ENCODE measurements at regions not wholly inside any gene's neighbourhood (a gene's known extent, or its start where the extent isn't known, plus 50 kb on each side); places are given as distances from the start of the nearest gene placed in this dataset.

- intact Hi-C loops (cut with DNase I, micrococcal nuclease): no loop called here
Measured at GRCh38 chr9:26437056-26437711, 455.4 kb downstream of the CAAP1 start.

GRCh38 chr9:26426551-26427131, 466.0 kb downstream of the CAAP1 start:
- H3K9me3 ChIP-seq: no peaks in the 10 kb centered on the region
- no peak overlapping the region for H3K4me3 ChIP-seq
- H3K36me3 ChIP-seq (ENCODE audit: low read depth): no peaks in the 10 kb centered on the region
- ATAC-seq: no peak
- TF ChIP-seq CTCF (IDR thresholded peaks at IDR 0.05): no peak
- no peaks in the 10 kb centered on the region for H3K4me1 ChIP-seq (ENCODE audit: low read depth)
- no peak for DNase-seq
- intact Hi-C loops (cut with DNase I, micrococcal nuclease): no loop called here

More at GRCh38 chr9:26437056-26437711, 455.4 kb downstream of the CAAP1 start:
- no peaks in the 10 kb centered on the region for H3K4me1 ChIP-seq (ENCODE audit: low read depth)
- H3K36me3 ChIP-seq (ENCODE audit: low read depth): no peaks in the 10 kb centered on the region
- no peak overlapping the region for H3K4me3 ChIP-seq
- ATAC-seq (no peak), DNase-seq (no peak)
- no peak for TF ChIP-seq CTCF (IDR thresholded peaks at IDR 0.05)
- H3K9me3 ChIP-seq: no peaks in the 10 kb centered on the region

GRCh38 chr9:26418480-26418879, 474.1 kb downstream of the CAAP1 start:
- H3K36me3 ChIP-seq (ENCODE audit: low read depth): no peaks in the 10 kb centered on the region
- DNase-seq (no peak), ATAC-seq (no peak)
- intact Hi-C loops (cut with DNase I, micrococcal nuclease): no loop called here
- H3K9me3 ChIP-seq: no peaks in the 10 kb centered on the region
- no peak for TF ChIP-seq CTCF (IDR thresholded peaks at IDR 0.05)
- no peak overlapping the region for H3K4me3 ChIP-seq
- H3K4me1 ChIP-seq (ENCODE audit: low read depth): no peaks in the 10 kb centered on the region

GRCh38 chr9:26415528-26415927, 477.1 kb downstream of the CAAP1 start:
- TF ChIP-seq CTCF (IDR thresholded peaks at IDR 0.05): no peak
- ATAC-seq (no peak), DNase-seq (no peak)
- intact Hi-C loops (cut with DNase I, micrococcal nuclease): no loop called here
- H3K9me3 ChIP-seq: no peaks in the 10 kb centered on the region
- H3K4me1 ChIP-seq (ENCODE audit: low read depth): no peaks in the 10 kb centered on the region
- no peaks in the 10 kb centered on the region for H3K36me3 ChIP-seq (ENCODE audit: low read depth)
- no peak overlapping the region for H3K4me3 ChIP-seq

- Histone ChIP-seq H3K36me3 (ENCODE audit: low read depth) (no peaks in the 10 kb centered on the region), H3K4me1 (ENCODE audit: low read depth) (no peaks in the 10 kb centered on the region), H3K9me3 (no peaks in the 10 kb centered on the region), H3K4me3 (no peak overlapping the region)
- TF ChIP-seq CTCF (IDR thresholded peaks at IDR 0.05): no peak
- no peak for DNase-seq
- no peak for ATAC-seq
- intact Hi-C loops (cut with DNase I, micrococcal nuclease): no loop called here
Measured at GRCh38 chr9:26413611-26414010, 479.0 kb downstream of the CAAP1 start.
